Nephron progenitor cell (in vitro differentiated cells): ENCODE measurements at regions not wholly inside any gene's neighbourhood (a gene's known extent, or its start where the extent isn't known, plus 50 kb on each side); places are given as distances from the start of the nearest gene placed in this dataset.
A peak's percentile ranks its signal among the peaks of the same experiment; 100 is the strongest.
"Not testable (repeated sequence)": the region's sequence is repeated elsewhere in the genome, so short reads cannot be mapped to it uniquely, and the experiment has no call there.

Source experiments
- DNase-seq: peaks from one replicate; pipeline ENCODE4 v3.0.0; 2021
- H3K27ac Mint-ChIP-seq: 2 replicates; pipeline ENCODE4 v1.8.0; 2021; ENCODE audit warnings: mild to moderate bottlenecking, moderate library complexity, mixed read lengths
- H3K27me3 Mint-ChIP-seq: 2 replicates; pipeline ENCODE4 v1.8.0; 2021; ENCODE audit warnings: mild to moderate bottlenecking, low read depth, mixed read lengths; ENCODE audit not compliant: poor library complexity
- H3K36me3 Mint-ChIP-seq: 2 replicates; pipeline ENCODE4 v1.8.0; 2021; ENCODE audit warnings: low read depth, mixed read lengths
- H3K4me1 Mint-ChIP-seq: 2 replicates; pipeline ENCODE4 v1.8.0; 2021; ENCODE audit warnings: mixed read lengths
- H3K4me3 Mint-ChIP-seq: 2 replicates; pipeline ENCODE4 v1.8.0; 2021; ENCODE audit warnings: mild to moderate bottlenecking, moderate library complexity, mixed read lengths
- H3K9me3 Mint-ChIP-seq: 2 replicates; pipeline ENCODE4 v1.8.0; 2021; ENCODE audit warnings: mild to moderate bottlenecking, moderate library complexity, mixed read lengths
- CTCF ChIP-seq: fragments of 200-600 bp; sonication (generic); IDR thresholded peaks from 2 replicates; pipeline ENCODE4 v1.5.0; 2021; ENCODE audit warnings: antibody characterized with exemption

GRCh38 chr1:43015269-43015668, 56.6 kb upstream of the SLC2A1 start:
- peaks cover 27% of the 10 kb centered on the region for H3K27me3 Mint-ChIP-seq
- peak overlapping the region; percentile 13 for H3K27ac Mint-ChIP-seq
- H3K4me3 Mint-ChIP-seq = no peak overlapping the region
- no peak for TF ChIP-seq CTCF
- no peak for DNase-seq
- H3K4me1 Mint-ChIP-seq = peaks cover 24% of the 10 kb centered on the region
- no peaks in the 10 kb centered on the region for H3K36me3 Mint-ChIP-seq
- H3K9me3 Mint-ChIP-seq = no peaks in the 10 kb centered on the region

- H3K27me3 Mint-ChIP-seq = peaks cover 25% of the 10 kb centered on the region
- H3K9me3 Mint-ChIP-seq, DNase-seq, H3K4me3 Mint-ChIP-seq, H3K36me3 Mint-ChIP-seq, H3K27ac Mint-ChIP-seq: not testable (repeated sequence)
- H3K4me1 Mint-ChIP-seq = peaks cover 24% of the 10 kb centered on the region
These were observed 55.9 kb upstream of the SLC2A1 start for GRCh38 chr1:43014579-43014978.

- DNase-seq = no peak
- Mint-ChIP-seq H3K36me3 (no peaks in the 10 kb centered on the region), H3K27me3 (peaks cover 14% of the 10 kb centered on the region), H3K27ac (no peak overlapping the region), H3K4me1 (peaks cover 48% of the 10 kb centered on the region), H3K9me3 (no peaks in the 10 kb centered on the region), H3K4me3 (no peak overlapping the region)
- TF ChIP-seq CTCF = no peak
These were observed 52.4 kb upstream of the SLC2A1 start for GRCh38 chr1:43011020-43011419.

GRCh38 chr1:43009274-43009673, 50.6 kb upstream of the SLC2A1 start:
- Mint-ChIP-seq H3K27me3 (peaks cover 10% of the 10 kb centered on the region), H3K27ac (no peak overlapping the region), H3K9me3 (no peaks in the 10 kb centered on the region), H3K4me3 (no peak overlapping the region), H3K4me1 (peaks cover 52% of the 10 kb centered on the region), H3K36me3 (no peaks in the 10 kb centered on the region)
- DNase-seq = no peak
- no peak for TF ChIP-seq CTCF

GRCh38 chr1:43008115-43009060, 49.7 kb upstream of the SLC2A1 start:
- Mint-ChIP-seq H3K9me3 (no peaks in the 10 kb centered on the region), H3K27me3 (peaks cover 14% of the 10 kb centered on the region), H3K27ac (peak overlapping the region; percentile 64), H3K4me1 (peaks cover 50% of the 10 kb centered on the region), H3K4me3 (no peak overlapping the region), H3K36me3 (no peaks in the 10 kb centered on the region)
- DNase-seq = peak; percentile 54
- TF ChIP-seq CTCF = no peak
